K562 (cell line): ENCODE measurements at regions not wholly inside any gene's neighbourhood (a gene's known extent, or its start where the extent isn't known, plus 50 kb on each side); places are given as distances from the start of the nearest gene placed in this dataset.

Source experiments
- ATAC-seq: fragments of 200-7000 bp; cut with Tn5 transposase; 3 replicates; pipeline ENCODE4 v1.9.1; 2020; ENCODE audit warnings: moderate library complexity
- BruUV-seq: library from RNA; stranded (reverse); fragments of 400-500 nt; replicated peaks from 2 replicates; lab custom pipeline; 2021; lab: Mats Ljungman, UMichigan
- CTCF ChIA-PET: fragments of 300-600 bp; formaldehyde crosslinking; extraction: SDS; loops from one replicate; lab custom pipeline; 2021; ENCODE audit warnings: low intra/inter-chr PET ratio; lab: Yijun Ruan, JAX
- POLR2A ChIA-PET: fragments of 300-600, 350-650 bp; sonication (Branson Sonifier 250); formaldehyde crosslinking; extraction: SDS; loops from one replicate; lab custom pipeline; 2021; ENCODE audit warnings: antibody characterized with exemption, inconsistent platforms; lab: Yijun Ruan, JAX
- DNase-seq, 4 experiments: peaks; one replicate each; pipeline versions ENCODE4 v3.0.0 to v3.0.0-alpha.2; 2011 to 2018; ENCODE audit warnings: low spot score in 3 of 4, mixed read lengths in 3 of 4; ENCODE audit errors: extremely low read depth in 1 of 4
- FAIRE-seq: peaks from 2 replicates; lab custom pipeline; 2011; peaks lifted over from hg19 to GRCh38; lab: Jason Lieb, UNC
- H2AFZ ChIP-seq: 2 replicates; pipeline ENCODE4 v1.6.0; 2011; ENCODE audit warnings: low read depth, low read length, control low read depth, inconsistent platforms
- H3K27ac ChIP-seq: fragments of 200-600 bp; 3 replicates; pipeline ENCODE4 v1.8.0; 2011; ENCODE audit warnings: low read depth, mild to moderate bottlenecking, control low read depth, inconsistent platforms, low read length, moderate library complexity, mixed read lengths; ENCODE audit errors: extremely low read depth
- H3K27me3 ChIP-seq, 2 experiments: fragments of 300-600 bp in 1 of 2; 2 replicates in 1 of 2; 3 replicates in 1 of 2; pipeline versions ENCODE4 v1.6.0 to v1.8.0; 2011; ENCODE audit warnings: inconsistent platforms in 2 of 2, low read length in 2 of 2, mild to moderate bottlenecking in 1 of 2, mixed read lengths in 1 of 2, moderate library complexity in 1 of 2; ENCODE audit not compliant: control insufficient read depth in 2 of 2, insufficient read depth in 2 of 2
- H3K36me3 ChIP-seq: fragments of 300-600 bp; 3 replicates; pipeline ENCODE4 v1.8.0; 2011; ENCODE audit warnings: mild to moderate bottlenecking, low read length, inconsistent platforms; ENCODE audit not compliant: control insufficient read depth, insufficient read depth
- H3K4me1 ChIP-seq, 2 experiments: fragments of 200-600 bp in 1 of 2; replicated peaks in 1 of 2; 2 replicates in 1 of 2; 3 replicates in 1 of 2; pipeline versions ENCODE4 v1.5.1 to v1.8.0; 2011; ENCODE audit warnings: inconsistent platforms in 2 of 2, low read length in 2 of 2, mild to moderate bottlenecking in 1 of 2, mixed read lengths in 1 of 2, moderate library complexity in 1 of 2; ENCODE audit not compliant: control insufficient read depth in 2 of 2, insufficient read depth in 2 of 2
- H3K4me2 ChIP-seq: 2 replicates; pipeline ENCODE4 v1.6.1; 2011; ENCODE audit warnings: low read length, control low read depth, inconsistent platforms, mixed read lengths; ENCODE audit not compliant: insufficient read depth
- H3K4me3 ChIP-seq: fragments of 200-600 bp; sonication (generic), shearing (Covaris generic); 2 replicates; pipeline ENCODE4 v1.5.1; 2016; ENCODE audit warnings: control low read depth, inconsistent platforms
- H3K79me2 ChIP-seq: fragments of 200-600 bp; 3 replicates; pipeline ENCODE4 v1.8.0; 2011; ENCODE audit warnings: low read length, inconsistent platforms; ENCODE audit not compliant: control insufficient read depth, insufficient read depth
- H3K9ac ChIP-seq, 2 experiments: 2 replicates each; pipeline versions ENCODE4 v1.6.0 to v1.6.1; 2011; ENCODE audit warnings: low read depth in 2 of 2, low read length in 2 of 2, control low read depth in 1 of 2, inconsistent platforms in 1 of 2, mild to moderate bottlenecking in 1 of 2, mixed read lengths in 1 of 2; ENCODE audit not compliant: insufficient read depth in 1 of 2
- H3K9me1 ChIP-seq: one replicate; pipeline ENCODE4 v1.6.0; 2011; ENCODE audit warnings: inconsistent platforms, mild to moderate bottlenecking, low read length, moderate library complexity; ENCODE audit not compliant: control insufficient read depth, insufficient read depth
- H3K9me3 ChIP-seq: replicated peaks from 2 replicates; pipeline ENCODE4 v1.5.1; 2011; ENCODE audit warnings: low read depth, low read length, inconsistent platforms; ENCODE audit not compliant: control insufficient read depth, insufficient read depth
- H4K20me1 ChIP-seq: replicated peaks from 2 replicates; pipeline ENCODE4 v1.6.1; 2011; ENCODE audit warnings: low read length, inconsistent platforms, mixed read lengths; ENCODE audit not compliant: control insufficient read depth, insufficient read depth
- ATF6 ChIP-seq: sonication (generic); formaldehyde crosslinking; IDR thresholded peaks from 2 replicates; pipeline ENCODE4 v1.4.0; 2020; ENCODE audit warnings: mild to moderate bottlenecking, missing genetic modification reagents
- C11orf30 ChIP-seq: fragments of 450-650 bp; IDR thresholded peaks from 2 replicates; pipeline ENCODE4 v1.6.1; 2016; ENCODE audit warnings: low read depth, mild to moderate bottlenecking
- DNMT1 ChIP-seq: fragments of 450-650 bp; IDR thresholded peaks from 2 replicates; pipeline ENCODE4 v1.6.1; 2016; ENCODE audit warnings: antibody characterized with exemption, mild to moderate bottlenecking
- EZH2 ChIP-seq: IDR thresholded peaks from 2 replicates; pipeline ENCODE4 v1.6.1; 2012; ENCODE audit warnings: low read depth, mild to moderate bottlenecking, inconsistent platforms, low read length, borderline replicate concordance
- FOXP1 ChIP-seq: sonication (generic); formaldehyde crosslinking; IDR thresholded peaks from 2 replicates; pipeline ENCODE4 v1.8.0; 2022; ENCODE audit warnings: mild to moderate bottlenecking, missing genetic modification reagents
- NCOA6 ChIP-seq: fragments of 450-650 bp; IDR thresholded peaks from 2 replicates; pipeline ENCODE4 v1.6.1; 2017; ENCODE audit warnings: mild to moderate bottlenecking
- OTX1 ChIP-seq: fragments of 450-650 bp; formaldehyde crosslinking; IDR thresholded peaks from 2 replicates; pipeline ENCODE4 v1.4.0; 2022; ENCODE audit warnings: mild to moderate bottlenecking
- PHF20 ChIP-seq: fragments of 450-650 bp; IDR thresholded peaks from 2 replicates; pipeline ENCODE4 v1.6.1; 2018; ENCODE audit not compliant: partially characterized antibody
- SREBF1 ChIP-seq: fragments of 150-350 bp; IDR thresholded peaks from 2 replicates; pipeline ENCODE4 v1.6.1; 2014; ENCODE audit warnings: antibody characterized with exemption, low read depth, low read length, borderline replicate concordance
- THRB ChIP-seq: fragments of 450-650 bp; formaldehyde crosslinking; conservative IDR thresholded peaks from 2 replicates; pipeline ENCODE4 v1.4.0; 2022; ENCODE audit warnings: mild to moderate bottlenecking, missing genetic modification characterization
- ZNF165 ChIP-seq: fragments of 250-450 bp; sonication (Bioruptor Pico); IDR thresholded peaks from 2 replicates; pipeline ENCODE4 v1.4.0; 2020; ENCODE audit warnings: borderline replicate concordance
- ZNF830 ChIP-seq: fragments of 250-450 bp; sonication (Bioruptor Pico); IDR thresholded peaks from 2 replicates; pipeline ENCODE4 v1.5.0; 2021; ENCODE audit warnings: mild to moderate bottlenecking
- WGBS: fragments of 100-300 bp; shearing (Covaris generic); methylation state at CpG from one replicate; pipeline ENCODE4 v1.1.6; 2016; ENCODE audit warnings: low coverage, mixed read lengths; ENCODE audit not compliant: insufficient coverage; ENCODE audit errors: missing lambda C conversion rate; 5-methylcytosine and 5-hydroxymethylcytosine counted together
- in situ Hi-C: fragments of 300-500 bp; cut with MboI; formaldehyde crosslinking; loops from 4 replicates; pipeline ENCODE4 v1.15.0; 2018; ENCODE audit warnings: inconsistent platforms, mixed read lengths
- intact Hi-C: fragments of 100-400 bp; cut with micrococcal nuclease; formaldehyde crosslinking; loops from 2 replicates; pipeline ENCODE4 v1.14.2; 2022
- TF ChIP-seq, protein P1 (sequence below), 2 experiments: fragments of 450-650 bp in 1 of 2; sonication (generic) in 1 of 2; formaldehyde crosslinking in 1 of 2; IDR thresholded peaks in 1 of 2; conservative IDR thresholded peaks in 1 of 2; 2 replicates each; pipeline versions ENCODE4 v1.6.1 to v1.8.1; 2016 to 2023; ENCODE audit warnings: mild to moderate bottlenecking in 2 of 2, moderate library complexity in 2 of 2, inconsistent platforms in 1 of 2, missing genetic modification reagents in 1 of 2
- TF ChIP-seq, protein P2 (sequence below): sonication (generic); formaldehyde crosslinking; IDR thresholded peaks from 2 replicates; pipeline ENCODE4 v1.8.0; 2022; ENCODE audit warnings: mild to moderate bottlenecking, missing genetic modification reagents
- TF ChIP-seq, protein P3 (sequence below): sonication (generic); formaldehyde crosslinking; IDR thresholded peaks from 2 replicates; pipeline ENCODE4 v1.8.0; 2023; ENCODE audit warnings: mild to moderate bottlenecking, missing genetic modification reagents

GRCh38 chr5:158246661-158247060 is 387.7 kb upstream of the CLINT1 start:
- DNase-seq: no peak
- Histone ChIP-seq H3K9me1 (no peaks in the 10 kb centered on the region), H3K27ac (no peak overlapping the region), H2AFZ (no peak overlapping the region), H4K20me1 (no peaks in the 10 kb centered on the region), H3K27me3 (no peaks in the 10 kb centered on the region), H3K79me2 (no peaks in the 10 kb centered on the region), H3K4me3 (no peak overlapping the region), H3K9ac (no peak overlapping the region), H3K4me1 (no peaks in the 10 kb centered on the region), H3K4me2 (no peak overlapping the region), H3K36me3 (no peaks in the 10 kb centered on the region), H3K9me3 (no peaks in the 10 kb centered on the region)
- in situ Hi-C loops: no loop called here
- no peak for ATAC-seq
- ChIA-PET CTCF (no interaction called here), POLR2A (no interaction called here)
- FAIRE-seq: no peak
- intact Hi-C loops: no loop called here
- WGBS: 0% methylated on average over 6 of the region's 6 CpGs
- no TSS peak for BruUV-seq
- TF ChIP-seq PHF20: no peak
- TF ChIP-seq THRB (CRISPR knock-in tag): no peak
- TF ChIP-seq, protein P1, sequence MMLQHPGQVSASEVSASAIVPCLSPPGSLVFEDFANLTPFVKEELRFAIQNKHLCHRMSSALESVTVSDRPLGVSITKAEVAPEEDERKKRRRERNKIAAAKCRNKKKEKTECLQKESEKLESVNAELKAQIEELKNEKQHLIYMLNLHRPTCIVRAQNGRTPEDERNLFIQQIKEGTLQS (IDR thresholded peaks at IDR 0.05): no peak
- TF ChIP-seq, protein P1 (CRISPR knock-in tag; conservative IDR thresholded peaks at IDR 0.05): no peak
- TF ChIP-seq SREBF1: no peak
- TF ChIP-seq FOXP1: no peak
- no peak for TF ChIP-seq EZH2
- TF ChIP-seq C11orf30: no peak
- TF ChIP-seq, protein P2, sequence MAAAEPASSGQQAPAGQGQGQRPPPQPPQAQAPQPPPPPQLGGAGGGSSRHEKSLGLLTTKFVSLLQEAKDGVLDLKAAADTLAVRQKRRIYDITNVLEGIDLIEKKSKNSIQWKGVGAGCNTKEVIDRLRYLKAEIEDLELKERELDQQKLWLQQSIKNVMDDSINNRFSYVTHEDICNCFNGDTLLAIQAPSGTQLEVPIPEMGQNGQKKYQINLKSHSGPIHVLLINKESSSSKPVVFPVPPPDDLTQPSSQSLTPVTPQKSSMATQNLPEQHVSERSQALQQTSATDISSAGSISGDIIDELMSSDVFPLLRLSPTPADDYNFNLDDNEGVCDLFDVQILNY (CRISPR knock-in tag): no peak
- TF ChIP-seq DNMT1: no peak
- no peak for TF ChIP-seq NCOA6
- TF ChIP-seq, protein P3, sequence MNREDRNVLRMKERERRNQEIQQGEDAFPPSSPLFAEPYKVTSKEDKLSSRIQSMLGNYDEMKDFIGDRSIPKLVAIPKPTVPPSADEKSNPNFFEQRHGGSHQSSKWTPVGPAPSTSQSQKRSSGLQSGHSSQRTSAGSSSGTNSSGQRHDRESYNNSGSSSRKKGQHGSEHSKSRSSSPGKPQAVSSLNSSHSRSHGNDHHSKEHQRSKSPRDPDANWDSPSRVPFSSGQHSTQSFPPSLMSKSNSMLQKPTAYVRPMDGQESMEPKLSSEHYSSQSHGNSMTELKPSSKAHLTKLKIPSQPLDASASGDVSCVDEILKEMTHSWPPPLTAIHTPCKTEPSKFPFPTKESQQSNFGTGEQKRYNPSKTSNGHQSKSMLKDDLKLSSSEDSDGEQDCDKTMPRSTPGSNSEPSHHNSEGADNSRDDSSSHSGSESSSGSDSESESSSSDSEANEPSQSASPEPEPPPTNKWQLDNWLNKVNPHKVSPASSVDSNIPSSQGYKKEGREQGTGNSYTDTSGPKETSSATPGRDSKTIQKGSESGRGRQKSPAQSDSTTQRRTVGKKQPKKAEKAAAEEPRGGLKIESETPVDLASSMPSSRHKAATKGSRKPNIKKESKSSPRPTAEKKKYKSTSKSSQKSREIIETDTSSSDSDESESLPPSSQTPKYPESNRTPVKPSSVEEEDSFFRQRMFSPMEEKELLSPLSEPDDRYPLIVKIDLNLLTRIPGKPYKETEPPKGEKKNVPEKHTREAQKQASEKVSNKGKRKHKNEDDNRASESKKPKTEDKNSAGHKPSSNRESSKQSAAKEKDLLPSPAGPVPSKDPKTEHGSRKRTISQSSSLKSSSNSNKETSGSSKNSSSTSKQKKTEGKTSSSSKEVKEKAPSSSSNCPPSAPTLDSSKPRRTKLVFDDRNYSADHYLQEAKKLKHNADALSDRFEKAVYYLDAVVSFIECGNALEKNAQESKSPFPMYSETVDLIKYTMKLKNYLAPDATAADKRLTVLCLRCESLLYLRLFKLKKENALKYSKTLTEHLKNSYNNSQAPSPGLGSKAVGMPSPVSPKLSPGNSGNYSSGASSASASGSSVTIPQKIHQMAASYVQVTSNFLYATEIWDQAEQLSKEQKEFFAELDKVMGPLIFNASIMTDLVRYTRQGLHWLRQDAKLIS: no peak
- TF ChIP-seq OTX1 (CRISPR knock-in tag): no peak
- no peak for TF ChIP-seq ZNF165
- no peak for TF ChIP-seq ZNF830 (CRISPR knock-in tag)
- no peak for TF ChIP-seq ATF6 (CRISPR knock-in tag)
